Endothelial cell of umbilical vein (primary cell): ENCODE measurements at regions not wholly inside any gene's neighbourhood (a gene's known extent, or its start where the extent isn't known, plus 50 kb on each side); places are given as distances from the start of the nearest gene placed in this dataset.

Source experiments
- BruUV-seq: library from RNA; stranded (reverse); fragments of 400-500 nt; replicated peaks from 2 replicates; lab custom pipeline; 2021; lab: Mats Ljungman, UMichigan
- CTCF ChIA-PET: fragments of 300-600, 350-600 bp; sonication (Branson Sonifier 250); formaldehyde crosslinking; loops from one replicate; lab custom pipeline; 2021; ENCODE audit warnings: antibody characterized with exemption, inconsistent platforms; lab: Charles Lee
- POLR2A ChIA-PET: fragments of 300-600, 350-600 bp; sonication (Branson Sonifier 250); formaldehyde crosslinking; loops from one replicate; lab custom pipeline; 2021; ENCODE audit warnings: antibody characterized with exemption, inconsistent platforms; lab: Charles Lee
- DNase-seq: peaks from one replicate; pipeline ENCODE4 v3.0.0-alpha.2; 2011; ENCODE audit warnings: low read depth, low spot score
- FAIRE-seq: peaks from 2 replicates; lab custom pipeline; 2011; peaks lifted over from hg19 to GRCh38; lab: Jason Lieb, UNC
- H2AFZ ChIP-seq: 2 replicates; pipeline ENCODE4 v1.6.0; 2012; ENCODE audit warnings: low read depth, low read length, control low read depth, inconsistent platforms
- H3K27ac ChIP-seq: 2 replicates; pipeline ENCODE4 v1.5.1; 2011; ENCODE audit warnings: low read depth, mild to moderate bottlenecking, control low read depth, low read length, moderate library complexity; ENCODE audit not compliant: insufficient read depth
- H3K27me3 ChIP-seq, 2 experiments: 2 replicates each; pipeline versions ENCODE4 v1.6.0 to v1.6.1; 2011; ENCODE audit warnings: low read length in 2 of 2, mixed read lengths in 1 of 2; ENCODE audit not compliant: control insufficient read depth in 2 of 2, insufficient read depth in 2 of 2
- H3K36me3 ChIP-seq, 2 experiments: 2 replicates in 1 of 2; 3 replicates in 1 of 2; pipeline ENCODE4 v1.5.1; 2011; ENCODE audit warnings: low read length in 2 of 2, mild to moderate bottlenecking in 1 of 2, moderate library complexity in 1 of 2; ENCODE audit not compliant: control insufficient read depth in 2 of 2, insufficient read depth in 2 of 2; ENCODE audit errors: extremely low read depth in 1 of 2
- H3K4me1 ChIP-seq: 3 replicates; pipeline ENCODE4 v1.5.1; 2011; ENCODE audit warnings: mild to moderate bottlenecking, low read length; ENCODE audit not compliant: control insufficient read depth, insufficient read depth; ENCODE audit errors: extremely low read depth
- H3K4me2 ChIP-seq: 2 replicates; pipeline ENCODE4 v1.6.1; 2011; ENCODE audit warnings: low read length, control low read depth, mixed read lengths; ENCODE audit not compliant: insufficient read depth
- H3K4me3 ChIP-seq, 3 experiments: fragments of 200-600 bp in 1 of 3; sonication (generic), shearing (Covaris generic) in 1 of 3; replicated peaks in 1 of 3; 2 replicates each; pipeline ENCODE4 v1.5.1; 2011 to 2016; ENCODE audit warnings: control low read depth in 3 of 3, low read length in 3 of 3, mild to moderate bottlenecking in 2 of 3, inconsistent platforms in 1 of 3, low read depth in 1 of 3, moderate library complexity in 1 of 3; ENCODE audit not compliant: insufficient read depth in 1 of 3
- H3K79me2 ChIP-seq: 2 replicates; pipeline ENCODE4 v1.6.0; 2012; ENCODE audit warnings: low read length, inconsistent platforms; ENCODE audit not compliant: control insufficient read depth, insufficient read depth
- H3K9ac ChIP-seq: replicated peaks from 2 replicates; pipeline ENCODE3; 2011; ENCODE audit warnings: low read length, control low read depth; ENCODE audit not compliant: insufficient read depth; ENCODE audit errors: extremely low read depth
- H3K9me1 ChIP-seq: replicated peaks from 3 replicates; pipeline ENCODE4 v1.6.0; 2011; ENCODE audit warnings: mild to moderate bottlenecking, low read length; ENCODE audit not compliant: control insufficient read depth, insufficient read depth; ENCODE audit errors: extremely low read depth
- H3K9me3 ChIP-seq: replicated peaks from 2 replicates; pipeline ENCODE4 v1.5.1; 2012; ENCODE audit warnings: low read length, inconsistent platforms; ENCODE audit not compliant: control insufficient read depth, insufficient read depth
- H4K20me1 ChIP-seq: replicated peaks from 2 replicates; pipeline ENCODE3; 2011; ENCODE audit warnings: mild to moderate bottlenecking, low read length; ENCODE audit not compliant: control insufficient read depth, insufficient read depth; ENCODE audit errors: extremely low read depth
- EZH2 ChIP-seq: IDR thresholded peaks from 2 replicates; pipeline ENCODE4 v1.6.1; 2012; ENCODE audit warnings: borderline replicate concordance, low read depth, mild to moderate bottlenecking, moderate library complexity, low read length, inconsistent platforms; ENCODE audit not compliant: severe bottlenecking
- FOS ChIP-seq: IDR thresholded peaks from 2 replicates; pipeline ENCODE4 v1.6.1; 2011; ENCODE audit warnings: mild to moderate bottlenecking, low read length, moderate library complexity, borderline replicate concordance; ENCODE audit not compliant: insufficient read depth
- GATA2 ChIP-seq: IDR thresholded peaks from 2 replicates; pipeline ENCODE4 v1.7.0; 2011; ENCODE audit warnings: low read depth, mild to moderate bottlenecking, moderate library complexity, mixed read lengths, low read length; ENCODE audit not compliant: insufficient read length, insufficient read depth
- JUN ChIP-seq: IDR thresholded peaks from 2 replicates; pipeline ENCODE4 v1.6.1; 2011; ENCODE audit warnings: borderline replicate concordance, low read depth; ENCODE audit not compliant: insufficient read length, insufficient read depth
- MYC ChIP-seq: IDR thresholded peaks from one replicate; pipeline ENCODE4 v1.6.1; 2011; ENCODE audit warnings: mild to moderate bottlenecking, low read depth, low read length
- POLR2A ChIP-seq: IDR thresholded peaks from 2 replicates; pipeline ENCODE4 v1.6.1; 2012; ENCODE audit warnings: low read depth, mild to moderate bottlenecking, control low read depth, low read length
- POLR2AphosphoS5 ChIP-seq: IDR thresholded peaks from 2 replicates; pipeline ENCODE4 v1.6.1; 2012; ENCODE audit warnings: low read depth, mild to moderate bottlenecking, control low read depth, low read length, moderate library complexity; ENCODE audit not compliant: insufficient read depth
- dilution Hi-C: fragments of 300-500 bp; cut with MboI; formaldehyde crosslinking; loops from one replicate; pipeline ENCODE4 v1.15.0; 2019; ENCODE audit warnings: low sequenced_read_pairs; ENCODE audit not compliant: extremely low pct_ligation_motif_present
- intact Hi-C: fragments of 100-400 bp; cut with micrococcal nuclease; formaldehyde crosslinking; loops from one replicate; pipeline ENCODE4 v1.10.0; 2022
- TF ChIP-seq, protein P1 (sequence below), 2 donors: IDR thresholded peaks; 1 replicate in 1 of 2; 2 replicates in 1 of 2; pipeline ENCODE4 v1.5.1; 2011; ENCODE audit warnings: low read length in 2 of 2, mild to moderate bottlenecking in 2 of 2, moderate library complexity in 2 of 2, control low read depth in 1 of 2, inconsistent platforms in 1 of 2, low read depth in 1 of 2; ENCODE audit not compliant: insufficient read depth in 1 of 2; ENCODE audit errors: extremely low read depth in 1 of 2
- TF ChIP-seq, protein P2 (sequence below): IDR thresholded peaks from 2 replicates; pipeline ENCODE4 v1.6.1; 2011; ENCODE audit not compliant: insufficient read depth, insufficient read length

DNA sequence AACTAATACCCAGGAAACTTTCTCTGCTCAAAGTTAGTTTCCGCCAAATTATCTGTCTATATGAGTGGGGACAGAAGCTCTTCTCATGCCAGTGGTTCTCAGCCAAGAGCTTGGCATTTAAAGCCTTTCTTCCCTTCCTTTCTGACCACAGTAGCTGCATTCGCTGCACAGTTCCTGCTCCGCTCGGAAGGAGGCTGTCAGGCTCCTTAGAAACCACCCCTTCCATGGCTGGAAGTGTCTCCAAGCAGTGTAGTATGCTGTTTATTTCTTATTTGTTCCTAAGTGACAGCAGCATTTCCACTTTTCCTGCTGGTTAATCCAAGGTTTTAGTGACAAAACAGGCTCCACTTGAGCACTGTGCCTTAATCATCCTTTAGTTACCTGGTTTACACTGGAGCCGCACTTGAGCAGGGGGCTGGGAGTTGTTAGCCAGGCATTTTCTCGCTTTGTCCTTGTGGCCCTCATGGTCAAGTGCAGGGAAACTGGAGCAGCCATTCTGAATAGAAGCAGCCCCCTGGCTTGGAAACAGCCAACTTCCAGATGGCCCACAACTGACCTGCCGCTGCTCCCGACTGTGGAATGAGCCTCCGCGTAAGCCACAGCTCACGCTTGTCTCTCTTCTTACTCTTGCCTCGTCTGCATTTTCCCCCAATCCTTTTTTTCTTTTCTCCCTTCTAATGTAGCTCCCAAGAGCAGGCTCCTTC lies 739.4 kb upstream of the TENM3 start:
- dilution Hi-C loops (no loop called here), intact Hi-C loops (no loop called here)
- Histone ChIP-seq H3K9me1 (no peaks in the 10 kb centered on the region), H3K9ac (no peak overlapping the region), H3K36me3 (no peaks in the 10 kb centered on the region), H3K9me3 (no peaks in the 10 kb centered on the region), H3K27me3 (no peaks in the 10 kb centered on the region), H3K79me2 (no peaks in the 10 kb centered on the region), H3K4me3 (no peak overlapping the region), H4K20me1 (no peaks in the 10 kb centered on the region), H3K4me2 (no peak overlapping the region), H3K27ac (no peak overlapping the region), H3K4me1 (no peaks in the 10 kb centered on the region), H2AFZ (no peak overlapping the region)
- CTCF ChIA-PET, result no interaction called here
- BruUV-seq, result no TSS peak
- DNase-seq, result no peak
- FAIRE-seq, result no peak
- no peak for TF ChIP-seq JUN
- TF ChIP-seq EZH2, result no peak
- TF ChIP-seq POLR2AphosphoS5, result no peak
- no peak for TF ChIP-seq FOS
- no peak for TF ChIP-seq POLR2A
- TF ChIP-seq GATA2, result no peak
- TF ChIP-seq, protein P1, sequence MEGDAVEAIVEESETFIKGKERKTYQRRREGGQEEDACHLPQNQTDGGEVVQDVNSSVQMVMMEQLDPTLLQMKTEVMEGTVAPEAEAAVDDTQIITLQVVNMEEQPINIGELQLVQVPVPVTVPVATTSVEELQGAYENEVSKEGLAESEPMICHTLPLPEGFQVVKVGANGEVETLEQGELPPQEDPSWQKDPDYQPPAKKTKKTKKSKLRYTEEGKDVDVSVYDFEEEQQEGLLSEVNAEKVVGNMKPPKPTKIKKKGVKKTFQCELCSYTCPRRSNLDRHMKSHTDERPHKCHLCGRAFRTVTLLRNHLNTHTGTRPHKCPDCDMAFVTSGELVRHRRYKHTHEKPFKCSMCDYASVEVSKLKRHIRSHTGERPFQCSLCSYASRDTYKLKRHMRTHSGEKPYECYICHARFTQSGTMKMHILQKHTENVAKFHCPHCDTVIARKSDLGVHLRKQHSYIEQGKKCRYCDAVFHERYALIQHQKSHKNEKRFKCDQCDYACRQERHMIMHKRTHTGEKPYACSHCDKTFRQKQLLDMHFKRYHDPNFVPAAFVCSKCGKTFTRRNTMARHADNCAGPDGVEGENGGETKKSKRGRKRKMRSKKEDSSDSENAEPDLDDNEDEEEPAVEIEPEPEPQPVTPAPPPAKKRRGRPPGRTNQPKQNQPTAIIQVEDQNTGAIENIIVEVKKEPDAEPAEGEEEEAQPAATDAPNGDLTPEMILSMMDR (IDR thresholded peaks at IDR 0.05; ENCODE audit: extremely low read depth in 1 of 2, insufficient read depth in 1 of 2, low read depth in 1 of 2, low read length in 2 of 2), result no peak
- TF ChIP-seq, protein P2, sequence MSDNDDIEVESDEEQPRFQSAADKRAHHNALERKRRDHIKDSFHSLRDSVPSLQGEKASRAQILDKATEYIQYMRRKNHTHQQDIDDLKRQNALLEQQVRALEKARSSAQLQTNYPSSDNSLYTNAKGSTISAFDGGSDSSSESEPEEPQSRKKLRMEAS, result no peak
- TF ChIP-seq MYC, result no peak
- POLR2A ChIA-PET, result no interaction called here
